GM23338 (cell line): ENCODE measurements at regions not wholly inside any gene's neighbourhood (a gene's known extent, or its start where the extent isn't known, plus 50 kb on each side); places are given as distances from the start of the nearest gene placed in this dataset.

Experiments
- ATAC-seq: fragments of 200-7000 bp; cut with Tn5 transposase; 3 replicates; pipeline ENCODE4 v1.9.1; 2020
- DNase-seq: peaks from one replicate; pipeline ENCODE4 v3.0.0-alpha.2; 2015; ENCODE audit warnings: low spot score
- H2AFZ ChIP-seq: fragments of 200-600 bp; sonication (generic); 2 replicates; pipeline ENCODE4 v1.8.0; 2016; ENCODE audit warnings: antibody characterized with exemption, mild to moderate bottlenecking, moderate library complexity
- H3F3A ChIP-seq: fragments of 200-600 bp; sonication (generic); replicated peaks from 2 replicates; pipeline ENCODE4 v1.8.0; 2017; ENCODE audit warnings: antibody characterized with exemption, mixed run types, low read depth
- H3K27ac ChIP-seq: fragments of 200-600 bp; sonication (generic); 2 replicates; pipeline ENCODE4 v1.6.1; 2016; ENCODE audit warnings: low read depth
- H3K27me3 ChIP-seq: fragments of 200-600 bp; sonication (generic); 2 replicates; pipeline ENCODE4 v1.8.0; 2016; ENCODE audit warnings: mild to moderate bottlenecking, mixed run types, moderate library complexity; ENCODE audit not compliant: insufficient read depth
- H3K36me3 ChIP-seq: fragments of 200-600 bp; sonication (generic); 2 replicates; pipeline ENCODE4 v1.8.0; 2016; ENCODE audit warnings: mild to moderate bottlenecking; ENCODE audit not compliant: insufficient read depth
- H3K4me1 ChIP-seq: fragments of 200-600 bp; sonication (generic); 2 replicates; pipeline ENCODE4 v1.8.0; 2016; ENCODE audit warnings: mild to moderate bottlenecking, moderate library complexity; ENCODE audit not compliant: insufficient read depth
- H3K4me2 ChIP-seq: fragments of 200-600 bp; sonication (generic); 2 replicates; pipeline ENCODE4 v1.7.1; 2017; ENCODE audit warnings: mixed run types
- H3K4me3 ChIP-seq: fragments of 200-600 bp; sonication (generic); 2 replicates; pipeline ENCODE4 v1.6.1; 2016; ENCODE audit warnings: mixed run types
- H3K79me2 ChIP-seq: fragments of 200-600 bp; sonication (generic); replicated peaks from 2 replicates; pipeline ENCODE4 v1.8.0; 2017; ENCODE audit warnings: mild to moderate bottlenecking; ENCODE audit not compliant: insufficient read depth
- H3K9me2 ChIP-seq: fragments of 200-600 bp; sonication (generic); 2 replicates; pipeline ENCODE4 v1.8.0; 2017; ENCODE audit not compliant: insufficient read depth
- H4K20me1 ChIP-seq: fragments of 200-600 bp; sonication (generic); replicated peaks from 2 replicates; pipeline ENCODE4 v1.8.0; 2017; ENCODE audit warnings: mild to moderate bottlenecking; ENCODE audit not compliant: insufficient read depth
- H3K27ac Mint-ChIP-seq: 2 replicates; pipeline ENCODE4 v1.8.0; 2020; ENCODE audit warnings: inconsistent platforms, mild to moderate bottlenecking, moderate library complexity, mixed read lengths
- H3K27me3 Mint-ChIP-seq: 3 replicates; pipeline ENCODE4 v1.8.0; 2022; ENCODE audit warnings: low read depth, mild to moderate bottlenecking, moderate library complexity, mixed read lengths, inconsistent platforms; ENCODE audit not compliant: insufficient read depth, poor library complexity
- H3K36me3 Mint-ChIP-seq: 3 replicates; pipeline ENCODE4 v1.8.0; 2021; ENCODE audit warnings: low read depth, mild to moderate bottlenecking, inconsistent platforms, moderate library complexity, mixed read lengths
- H3K4me1 Mint-ChIP-seq: 3 replicates; pipeline ENCODE4 v1.8.0; 2020; ENCODE audit warnings: mild to moderate bottlenecking, inconsistent platforms, mixed read lengths
- H3K4me3 Mint-ChIP-seq: 3 replicates; pipeline ENCODE4 v1.8.0; 2021; ENCODE audit warnings: moderate library complexity, mild to moderate bottlenecking, inconsistent platforms, mixed read lengths
- H3K9me3 Mint-ChIP-seq: 3 replicates; pipeline ENCODE4 v1.8.0; 2020; ENCODE audit warnings: moderate library complexity, mild to moderate bottlenecking, inconsistent platforms, mixed read lengths
- CREB1 ChIP-seq: fragments of 250-450 bp; sonication (Bioruptor Pico); IDR thresholded peaks from 2 replicates; pipeline ENCODE4 v1.5.0; 2020; ENCODE audit warnings: low read depth, mild to moderate bottlenecking, moderate library complexity
- CTCF ChIP-seq, 2 experiments: fragments of 200-600 bp in 1 of 2; sonication (generic) in 1 of 2; conservative IDR thresholded peaks; 2 replicates each; pipeline versions ENCODE4 v1.5.1 to v1.6.1; 2016 to 2017; ENCODE audit warnings: antibody characterized with exemption in 2 of 2, low read depth in 2 of 2, mild to moderate bottlenecking in 2 of 2, moderate library complexity in 1 of 2
- ETS1 ChIP-seq: IDR thresholded peaks from 2 replicates; pipeline ENCODE4 v1.6.1; 2016; ENCODE audit warnings: antibody characterized with exemption
- EZH2 ChIP-seq: fragments of 200-600 bp; sonication (generic); IDR thresholded peaks from one replicate; pipeline ENCODE4 v1.8.0; 2017; ENCODE audit warnings: antibody characterized with exemption, mild to moderate bottlenecking, low read depth; ENCODE audit not compliant: unreplicated experiment
- EZH2phosphoT487 ChIP-seq: fragments of 200-600 bp; sonication (generic); IDR thresholded peaks from one replicate; pipeline ENCODE4 v1.8.1; 2018; ENCODE audit warnings: antibody characterized with exemption; ENCODE audit not compliant: unreplicated experiment
- JUNB ChIP-seq: IDR thresholded peaks from one replicate; pipeline ENCODE4 v1.6.1; 2016; ENCODE audit warnings: antibody characterized with exemption; ENCODE audit not compliant: unreplicated experiment
- NANOG ChIP-seq: IDR thresholded peaks from 2 replicates; pipeline ENCODE4 v1.6.1; 2016; ENCODE audit warnings: antibody characterized with exemption, borderline replicate concordance
- POLR2AphosphoS5 ChIP-seq: IDR thresholded peaks from 2 replicates; pipeline ENCODE4 v1.6.1; 2016; ENCODE audit warnings: antibody characterized with exemption, low read depth
- REST ChIP-seq: IDR thresholded peaks from one replicate; pipeline ENCODE4 v1.6.1; 2018; ENCODE audit warnings: antibody characterized with exemption; ENCODE audit not compliant: unreplicated experiment
- STAT1 ChIP-seq: IDR thresholded peaks from one replicate; pipeline ENCODE4 v1.6.1; 2016; ENCODE audit warnings: antibody characterized with exemption; ENCODE audit not compliant: unreplicated experiment
- ZNF114 ChIP-seq: fragments of 250-450 bp; sonication (Bioruptor Pico); IDR thresholded peaks from 2 replicates; pipeline ENCODE4 v1.5.0; 2020; ENCODE audit warnings: mild to moderate bottlenecking, moderate library complexity
- ZNF331 ChIP-seq: fragments of 250-450 bp; sonication (Bioruptor Pico); IDR thresholded peaks from 2 replicates; pipeline ENCODE4 v1.5.0; 2020; ENCODE audit warnings: low read depth, mild to moderate bottlenecking, moderate library complexity
- ZNF462 ChIP-seq: fragments of 250-450 bp; sonication (Bioruptor Pico); IDR thresholded peaks from 2 replicates; pipeline ENCODE4 v1.5.0; 2020; ENCODE audit warnings: mild to moderate bottlenecking, moderate library complexity

GRCh38 chr6:97850458-97851212, 567.6 kb upstream of the MMS22L start:
- Histone ChIP-seq H3K36me3 (no peaks in the 10 kb centered on the region), H3K9me2 (no peaks in the 10 kb centered on the region), H3K27ac (no peak overlapping the region), H3K4me1 (peaks cover 11% of the 10 kb centered on the region), H3K79me2 (no peaks in the 10 kb centered on the region), H3K4me2 (peak overlapping the region; percentile 26), H2AFZ (no peak overlapping the region), H3F3A (no peaks in the 10 kb centered on the region), H3K27me3 (no peaks in the 10 kb centered on the region), H4K20me1 (no peaks in the 10 kb centered on the region), H3K4me3 (no peak overlapping the region)
- H3K4me1 Mint-ChIP-seq, result peaks cover 28% of the 10 kb centered on the region
- DNase-seq, result peak; percentile 44
- no peak overlapping the region for H3K4me3 Mint-ChIP-seq
- ATAC-seq, result peak; percentile 96
- no peaks in the 10 kb centered on the region for H3K9me3 Mint-ChIP-seq
- no peaks in the 10 kb centered on the region for H3K27me3 Mint-ChIP-seq
- H3K27ac Mint-ChIP-seq, result no peak overlapping the region
- H3K36me3 Mint-ChIP-seq, result no peaks in the 10 kb centered on the region
- TF ChIP-seq STAT1 (no peak), ZNF462 (CRISPR knock-in tag) (no peak), REST (no peak), POLR2AphosphoS5 (no peak), JUNB (no peak), CTCF (conservative IDR thresholded peaks at IDR 0.05; ENCODE audit: low read depth in 2 of 2) (no peak), ZNF331 (CRISPR knock-in tag) (no peak), NANOG (no peak), EZH2phosphoT487 (no peak), ETS1 (no peak), EZH2 (no peak), CREB1 (CRISPR knock-in tag) (no peak), ZNF114 (CRISPR knock-in tag) (no peak)
